ENCODE measurements at regions not wholly inside any gene's neighbourhood (a gene's known extent, or its start where the extent isn't known, plus 50 kb on each side); places are given as distances from the start of the nearest gene placed in this dataset.
"Not testable (repeated sequence)": the region's sequence is repeated elsewhere in the genome, so short reads cannot be mapped to it uniquely, and the experiment has no call there.

DNA sequence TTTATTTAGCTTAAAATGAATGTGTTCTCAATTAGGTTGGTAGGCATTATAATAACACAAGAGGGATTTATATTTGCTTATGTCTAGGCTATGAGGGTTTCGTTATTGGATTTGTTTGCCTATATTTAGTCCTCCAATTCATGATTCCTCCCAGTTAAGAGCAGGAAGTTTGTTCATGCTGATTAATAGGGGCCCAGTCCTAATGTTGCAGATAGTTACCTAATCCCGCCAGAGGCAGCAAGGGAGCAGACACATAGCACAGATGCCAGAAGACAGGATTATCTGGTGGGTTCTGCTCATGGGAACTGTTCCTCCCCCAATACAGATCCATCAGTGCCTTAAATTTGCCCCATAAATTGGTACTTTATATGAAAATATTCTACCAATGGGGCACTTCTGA lies 100.8 kb upstream of the TLE4 start:
- DNase-seq (ENCODE audit: low spot score), result no peak

DNA sequence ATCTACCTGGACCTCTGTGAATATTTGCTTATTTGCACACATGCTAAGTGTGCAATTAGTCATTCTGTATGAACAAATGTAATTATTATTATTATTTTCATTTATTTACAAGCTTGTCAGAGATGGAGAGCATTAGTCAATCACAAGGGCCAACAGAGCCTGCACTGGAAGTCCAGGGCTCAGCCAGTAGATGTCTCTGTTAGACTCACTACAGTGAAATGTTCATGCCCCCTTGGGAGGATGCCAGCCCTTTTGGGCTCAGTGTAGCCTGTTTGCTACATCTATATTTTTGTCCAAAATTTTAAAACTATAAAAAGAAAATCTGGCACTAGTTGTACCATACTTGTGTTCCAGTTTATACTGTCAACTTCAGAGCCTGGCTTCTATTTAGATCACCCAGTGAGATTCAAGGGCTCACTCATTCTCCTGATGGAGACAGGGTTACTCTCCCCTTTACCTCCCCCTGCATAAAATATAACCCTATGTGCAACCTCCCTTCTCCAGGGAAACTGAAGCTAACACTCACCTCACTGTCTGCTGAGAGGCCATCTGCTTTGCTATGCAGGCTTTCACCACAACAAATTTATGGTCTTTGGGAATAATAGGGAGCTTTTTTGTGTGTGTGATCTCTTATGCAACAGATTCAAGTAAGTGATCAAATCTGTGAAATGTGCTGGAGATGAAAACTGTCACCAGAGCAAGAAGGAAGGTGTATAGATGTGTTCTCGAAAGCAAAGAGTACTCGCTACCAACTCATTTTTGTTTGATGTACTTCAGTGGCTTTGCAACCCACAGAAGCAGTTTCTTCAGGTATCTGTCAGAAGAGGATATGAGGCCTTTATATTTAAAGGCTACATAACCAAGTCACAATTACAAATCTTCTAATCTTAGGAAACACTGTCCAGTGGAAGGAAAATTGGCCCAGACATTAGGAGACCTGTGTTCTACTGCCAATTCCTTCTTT lies 99.9 kb upstream of the TLE4 start:
- DNase-seq (ENCODE audit: low spot score), result no peak

DNA sequence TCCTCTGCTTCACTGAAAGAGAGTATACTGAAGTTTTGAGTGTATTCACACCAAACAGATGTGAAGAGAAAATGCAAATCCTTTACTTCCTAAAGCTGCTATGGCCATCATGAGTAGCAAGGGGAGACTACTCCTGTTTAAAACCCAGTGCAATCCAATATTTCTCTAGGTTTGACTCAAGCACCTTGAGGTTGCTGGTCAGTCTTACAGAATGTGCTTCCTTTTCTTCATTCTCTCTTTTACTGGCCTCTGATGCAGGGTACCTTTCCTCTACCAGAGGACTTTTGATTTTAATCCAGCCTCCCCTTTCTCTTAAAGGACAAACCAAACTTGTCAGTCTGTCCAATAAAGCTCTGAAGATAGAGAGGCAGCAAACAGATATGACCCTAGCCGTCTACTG lies 98.1 kb upstream of the TLE4 start:
- no peak for DNase-seq (ENCODE audit: low spot score)

DNA sequence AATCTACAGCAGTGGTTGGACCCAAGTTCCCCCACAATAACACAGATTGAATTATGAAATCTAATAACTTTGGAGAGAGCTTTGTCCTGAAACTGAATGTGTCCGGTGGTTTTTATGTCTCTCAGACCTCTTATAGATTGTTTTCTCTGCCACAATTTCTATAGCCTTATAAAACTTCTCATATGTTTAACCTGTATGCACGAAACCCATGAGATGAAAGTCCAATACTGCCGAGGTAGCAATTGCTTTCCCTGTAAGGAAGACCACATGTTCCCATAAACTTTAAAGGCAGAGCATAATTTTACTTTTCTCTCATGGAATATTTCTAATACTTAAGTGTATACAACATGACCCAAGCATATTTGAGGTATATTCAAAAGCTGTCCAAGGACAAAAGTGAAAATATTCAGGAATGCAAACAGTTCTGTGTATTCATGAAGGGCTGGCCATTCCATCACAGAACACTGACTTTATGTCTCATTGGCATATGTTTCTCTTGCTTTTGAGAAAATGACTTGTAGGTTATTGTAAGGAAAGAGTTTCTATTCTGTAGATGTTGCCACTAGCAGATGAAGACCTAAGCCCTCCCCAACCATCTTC lies 94.4 kb upstream of the TLE4 start:
- DNase-seq (ENCODE audit: low spot score), result no peak

DNA sequence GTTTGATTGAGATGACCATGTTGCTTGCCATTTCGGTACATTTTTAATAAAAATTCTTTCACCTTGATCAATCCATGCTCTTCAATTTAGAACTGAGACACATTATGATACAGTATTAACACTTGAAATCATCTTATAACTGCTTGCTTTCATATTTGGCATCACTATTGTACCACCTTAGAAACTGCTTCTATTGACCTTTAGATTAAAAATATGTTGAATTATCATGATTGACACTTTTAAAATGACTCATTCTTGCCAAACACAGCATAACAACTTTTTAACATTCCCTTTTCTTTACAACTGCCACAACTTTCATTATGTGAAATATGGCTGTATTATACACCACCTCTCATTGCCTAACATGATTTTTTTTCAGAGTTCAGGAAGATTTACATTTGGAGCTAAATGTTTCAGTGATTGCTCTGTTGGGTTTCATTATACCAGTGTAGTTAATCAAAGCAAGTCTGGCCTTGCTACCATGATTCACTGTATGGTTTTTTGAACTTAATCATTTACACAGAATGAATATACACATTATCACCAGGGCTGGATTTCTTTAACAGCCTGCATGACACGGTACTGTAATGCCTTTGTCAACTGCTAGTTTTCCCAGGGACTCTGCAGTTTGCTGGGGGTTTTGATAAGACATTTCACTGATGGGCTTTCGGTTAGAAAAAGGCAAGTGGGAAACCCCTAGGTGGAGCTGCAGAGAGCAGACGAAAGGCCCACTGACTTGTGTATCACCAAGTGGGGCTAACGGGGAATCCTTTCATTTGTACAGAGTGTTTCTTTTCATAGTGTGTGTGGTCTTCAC lies 93.6 kb upstream of the TLE4 start:
- DNase-seq (ENCODE audit: low spot score), result no peak

DNA sequence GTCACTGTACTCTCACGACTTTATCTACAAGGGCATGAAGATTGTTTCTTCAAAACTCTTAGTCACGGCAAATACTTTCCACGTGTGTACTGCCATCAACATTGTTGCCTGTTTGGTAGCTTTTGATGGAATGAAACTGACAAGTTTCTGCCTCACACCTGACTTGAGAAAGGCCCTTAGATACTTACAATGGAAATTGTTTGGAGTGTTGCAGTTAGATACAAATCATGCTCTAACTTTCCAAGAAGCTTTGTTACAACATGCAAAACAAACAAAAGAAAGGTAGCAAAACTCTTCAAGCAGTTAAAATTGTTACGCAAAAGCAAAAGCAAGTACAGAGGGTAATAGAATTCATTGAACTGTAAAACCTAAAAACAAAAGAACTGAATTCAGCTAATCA lies 91.1 kb upstream of the TLE4 start:
- DNase-seq (ENCODE audit: low spot score), result no peak

DNA sequence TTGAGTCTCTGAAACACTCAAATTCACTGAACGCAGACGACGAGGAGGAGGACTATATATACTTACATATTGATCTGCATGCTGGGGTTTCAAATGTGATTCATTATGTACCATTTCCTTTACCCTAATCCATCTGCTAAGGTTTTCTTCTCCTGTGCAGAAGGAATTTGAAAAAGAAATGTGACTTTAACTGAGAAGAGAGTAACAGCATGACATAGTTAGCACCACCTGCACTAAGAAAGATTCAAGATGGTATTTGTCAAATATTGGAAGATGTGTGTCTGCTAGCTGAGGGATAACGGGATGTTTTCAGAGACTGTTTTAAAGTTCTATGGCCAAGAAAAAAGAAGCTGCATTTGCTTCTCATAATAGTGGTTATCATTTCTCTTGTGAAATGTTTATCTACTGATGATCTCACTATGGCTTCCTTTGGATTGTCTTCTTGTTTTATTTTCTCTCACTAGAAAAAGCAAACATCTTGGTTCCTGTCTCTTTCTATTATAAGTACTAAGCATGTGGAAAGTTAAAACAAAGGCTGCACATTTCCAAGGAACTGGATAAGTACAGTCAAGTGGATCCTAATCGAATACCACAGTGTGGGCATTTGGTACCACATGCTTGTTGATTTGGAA lies 89.8 kb upstream of the TLE4 start:
- no peak for DNase-seq (ENCODE audit: low spot score)

DNA sequence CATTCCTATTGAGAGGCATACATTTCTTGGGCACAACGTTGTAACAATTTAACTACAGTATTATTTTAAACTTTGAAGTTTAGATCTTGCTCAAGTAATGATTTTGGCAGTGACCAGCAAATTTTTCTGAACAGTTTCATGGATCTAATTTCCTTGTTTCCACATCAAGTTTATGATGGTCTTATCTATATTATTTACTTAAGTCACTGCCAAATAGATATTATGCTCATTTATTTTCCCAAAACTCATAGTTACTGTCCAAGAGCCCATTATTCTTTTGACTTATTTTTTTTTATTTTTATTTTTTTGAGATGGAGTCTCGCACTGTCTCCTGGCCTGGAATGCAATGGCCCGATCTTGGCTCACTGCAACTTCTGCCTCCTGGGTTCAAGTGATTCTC lies 86.5 kb upstream of the TLE4 start:
- no peak for DNase-seq (ENCODE audit: low spot score)

DNA sequence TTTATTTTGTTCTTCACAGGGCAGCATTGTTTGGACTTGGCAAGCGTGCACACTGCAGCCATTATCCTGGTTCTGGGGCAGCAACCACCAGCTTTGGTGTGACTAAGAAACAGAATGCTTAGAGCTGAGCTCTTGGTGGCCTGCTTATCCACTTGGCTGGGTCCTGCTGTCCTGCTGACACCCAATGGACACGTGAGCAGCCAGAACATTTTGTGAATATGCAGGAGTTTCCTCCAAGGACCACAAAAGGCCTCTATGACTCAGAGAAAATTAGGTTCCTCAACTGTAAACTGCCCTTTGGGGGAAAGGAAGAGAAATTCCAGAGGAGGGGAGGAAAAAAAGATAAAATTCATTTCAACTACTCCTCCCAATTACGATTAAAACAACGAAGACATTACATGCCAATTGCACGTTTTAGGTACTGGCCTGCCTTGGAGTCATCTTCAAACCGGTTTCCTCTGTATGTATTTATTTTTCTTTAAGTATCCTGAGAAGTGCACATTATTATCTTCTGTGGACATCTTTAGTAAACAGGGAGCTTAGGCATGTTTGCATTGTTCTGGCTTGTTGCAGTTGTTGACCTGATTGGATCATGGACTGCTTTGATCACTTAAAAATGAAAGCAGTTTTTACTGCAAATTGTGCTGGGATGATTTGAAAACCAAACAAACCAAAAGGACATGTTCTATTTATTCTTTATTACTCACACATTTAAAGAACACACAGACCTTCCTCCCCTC lies 82.3 kb upstream of the TLE4 start:
- no peak for DNase-seq (ENCODE audit: low spot score)

DNA sequence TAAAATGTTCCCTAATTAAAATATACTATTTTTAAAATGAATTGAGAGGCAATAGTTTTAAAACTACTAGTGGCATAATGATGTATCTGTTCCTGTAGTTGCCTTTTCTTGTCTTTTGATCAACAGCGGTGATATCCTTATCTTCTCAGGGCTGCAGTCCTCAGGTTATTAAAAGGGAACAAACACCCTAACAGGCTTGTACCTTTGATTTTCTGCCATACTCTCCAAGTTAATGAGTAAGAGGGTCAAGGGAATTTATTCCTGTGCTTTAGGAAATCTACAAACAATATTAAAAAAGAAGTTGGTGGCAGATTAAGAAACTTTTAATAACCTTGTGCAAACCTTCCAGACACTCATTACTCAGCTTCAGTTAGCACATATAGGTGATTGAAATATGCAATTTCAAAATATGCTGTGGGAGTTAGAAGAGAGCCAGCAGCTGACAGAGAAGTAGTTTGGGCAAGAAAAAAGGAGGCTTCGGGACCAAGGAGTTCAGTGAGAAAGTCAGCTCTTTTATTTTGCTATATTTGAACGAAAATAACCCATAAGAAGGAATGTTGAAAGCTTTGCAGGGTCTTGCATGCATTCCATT lies 81.0 kb upstream of the TLE4 start:
- no peak for DNase-seq (ENCODE audit: low spot score)

DNA sequence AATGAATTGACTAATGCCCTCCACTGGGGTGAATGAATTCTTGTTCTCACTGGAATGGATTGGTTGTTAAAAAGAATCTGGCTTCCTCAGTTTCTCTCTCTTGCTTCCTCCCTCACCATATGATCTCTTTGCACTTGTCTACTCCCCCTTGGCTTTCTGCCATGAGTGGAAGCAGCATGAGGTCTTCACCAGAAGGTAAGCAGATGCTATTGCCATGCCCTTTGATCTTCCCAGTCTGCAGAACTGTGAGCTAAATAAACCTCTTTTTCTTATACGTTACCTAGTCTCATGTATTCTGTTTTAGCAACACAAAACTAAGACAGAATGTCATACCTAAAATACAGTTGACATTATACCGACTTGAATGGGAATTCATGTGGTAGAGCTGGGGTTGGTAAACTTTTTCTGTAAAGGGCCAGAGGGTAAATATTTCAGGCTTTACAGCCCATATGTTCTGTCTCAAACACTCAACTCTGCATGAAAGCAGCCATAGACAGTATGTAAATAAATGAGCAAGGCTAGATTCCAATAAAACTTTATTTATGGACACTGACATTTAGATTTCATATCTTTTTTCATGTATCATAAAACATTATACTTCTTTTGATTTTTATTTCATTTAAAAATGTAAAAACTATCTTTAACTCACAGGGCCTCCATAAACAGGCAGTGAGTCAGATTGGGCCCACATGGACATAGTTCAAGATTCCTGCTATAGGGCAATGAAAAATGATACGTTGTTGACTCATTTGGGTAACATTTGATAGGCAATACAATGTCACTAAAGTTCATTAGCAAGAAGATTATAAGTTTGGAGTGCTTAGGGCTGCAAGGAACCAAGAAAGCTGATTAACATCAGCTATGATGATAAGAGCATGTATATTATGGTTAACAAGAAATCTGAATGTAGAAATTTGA lies 79.4 kb upstream of the TLE4 start:
- no peak for DNase-seq (ENCODE audit: low spot score)

DNA sequence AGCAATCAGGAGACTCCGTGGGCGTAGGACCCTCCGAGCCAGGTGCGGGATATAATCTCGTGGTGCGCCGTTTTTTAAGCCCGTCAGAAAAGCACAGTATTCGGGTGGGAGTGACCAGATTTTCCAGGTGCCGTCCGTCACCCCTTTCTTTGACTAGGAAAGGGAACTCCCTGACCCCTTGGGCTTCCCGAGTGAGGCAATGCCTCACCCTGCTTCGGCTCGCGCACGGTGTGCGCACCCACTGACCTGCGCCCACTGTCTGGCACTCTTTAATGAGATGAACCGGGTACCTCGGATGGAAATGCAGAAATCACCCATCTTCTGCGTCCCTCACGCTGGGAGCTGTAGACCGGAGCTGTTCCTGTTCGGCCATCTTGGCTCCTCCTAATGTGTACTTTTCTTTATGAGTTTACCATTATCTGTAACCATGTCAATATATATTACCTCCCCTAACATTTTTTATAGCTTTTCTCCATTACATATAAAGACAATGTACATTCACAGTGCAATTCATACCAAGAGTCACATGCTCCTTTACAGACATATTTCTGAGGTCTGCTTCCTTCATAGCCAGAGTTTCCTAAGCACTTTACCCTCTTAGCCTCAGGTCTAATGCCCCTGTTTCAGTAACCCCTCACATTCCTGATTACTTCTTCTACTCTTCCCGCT lies 71.4 kb upstream of the TLE4 start:
- DNase-seq (ENCODE audit: low spot score), result not testable (repeated sequence)

DNA sequence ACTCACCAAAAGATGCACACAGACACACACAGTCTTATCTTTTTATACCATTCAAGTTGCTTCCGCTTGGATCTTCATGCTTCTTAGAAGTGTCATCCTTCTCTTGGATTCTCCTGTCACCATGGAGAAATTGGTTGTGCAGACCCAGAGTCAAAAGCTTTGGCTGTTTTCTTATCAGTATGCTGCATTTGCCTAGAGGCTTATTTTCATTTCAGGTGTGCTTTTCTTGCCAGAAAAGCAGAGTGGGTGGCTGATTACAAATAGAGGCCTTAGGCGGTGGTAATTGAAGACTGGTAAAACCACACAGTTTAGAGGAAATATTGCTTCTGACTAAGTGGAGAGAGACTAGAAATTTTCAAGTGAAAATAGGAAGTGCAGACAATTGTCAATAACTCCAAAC lies 70.2 kb upstream of the TLE4 start:
- no peak for DNase-seq (ENCODE audit: low spot score)

DNA sequence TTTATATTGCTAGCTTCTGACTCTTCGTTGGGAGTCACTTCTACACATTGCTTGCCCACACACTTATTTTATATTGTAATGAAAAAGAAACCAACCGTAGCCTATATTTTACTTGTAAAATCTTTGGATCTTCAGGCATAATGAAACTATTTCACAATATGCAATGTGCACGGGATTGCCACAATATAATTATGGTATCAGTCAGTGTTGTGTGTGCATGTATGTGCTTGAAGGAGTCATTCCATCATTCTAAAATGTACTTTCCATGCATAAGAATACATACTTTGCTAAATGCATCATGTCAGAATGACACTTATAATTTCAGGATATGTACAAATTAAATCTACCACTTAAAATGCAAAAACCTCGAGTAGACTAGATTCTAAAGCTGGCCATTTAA lies 64.0 kb upstream of the TLE4 start:
- no peak for DNase-seq (ENCODE audit: low spot score)

DNA sequence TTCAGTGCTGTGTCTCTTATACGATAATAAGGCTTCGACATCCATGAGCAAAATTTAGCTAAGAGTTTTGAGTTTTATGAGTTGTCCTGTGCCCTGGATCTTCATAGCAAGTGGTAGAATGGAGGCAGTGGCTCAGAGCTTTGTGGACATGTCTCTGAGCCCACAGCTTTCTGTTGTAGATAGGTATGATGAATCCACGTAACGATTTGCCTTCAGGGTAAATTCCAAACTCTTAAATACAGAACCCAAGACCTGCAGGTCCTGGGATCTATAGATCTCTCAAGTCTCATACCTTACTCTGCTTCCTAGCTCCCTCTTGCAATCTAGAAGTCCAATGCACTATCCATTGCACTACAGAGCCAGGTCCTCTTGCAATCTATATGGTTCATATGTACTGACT lies 59.5 kb upstream of the TLE4 start:
- no peak for DNase-seq (ENCODE audit: low spot score)

Data from hematopoietic multipotent progenitor cell treated with erythropoietin and hydrocortisone succinate and interleukin-3 and kit ligand, for 17 days (in vitro differentiated cells).